ENCODE measurements at regions not wholly inside any gene's neighbourhood (a gene's known extent, or its start where the extent isn't known, plus 50 kb on each side); places are given as distances from the start of the nearest gene placed in this dataset.

GRCh38 chr9:79799691-79800335, 228.0 kb downstream of the TLE4 start:
- TF ChIP-seq CTCF (IDR thresholded peaks at IDR 0.05; ENCODE audit: control extremely low read depth, extremely low read depth, low read depth, missing control alignments): no peak
- DNase-seq (ENCODE audit: extremely low spot score): no peak
- ChIA-PET POLR2A (no interaction called here), CTCF (no interaction called here)

GRCh38 chr9:79798450-79798849, 226.7 kb downstream of the TLE4 start:
- no peak for TF ChIP-seq CTCF (IDR thresholded peaks at IDR 0.05; ENCODE audit: control extremely low read depth, extremely low read depth, low read depth, missing control alignments)
- ChIA-PET POLR2A (no interaction called here), CTCF (no interaction called here)
- no peak for DNase-seq (ENCODE audit: extremely low spot score)

- CTCF ChIA-PET: interaction anchor here (0.9 to 2.1 kb wide), 3 partner anchors 9 to 13 kb away, joined by 3 to 7 read pairs (median 4); no protein-coding TSS in a partner anchor
- TF ChIP-seq CTCF (IDR thresholded peaks at IDR 0.05; ENCODE audit: control extremely low read depth, extremely low read depth, low read depth, missing control alignments): no peak
- POLR2A ChIA-PET: no interaction called here
These were observed 224.6 kb downstream of the TLE4 start for GRCh38 chr9:79796411-79796810.

GRCh38 chr9:79788662-79789061, 216.9 kb downstream of the TLE4 start:
- POLR2A ChIA-PET: no interaction called here
- no peak for DNase-seq (ENCODE audit: extremely low spot score)
- CTCF ChIA-PET: no interaction called here
- TF ChIP-seq CTCF (IDR thresholded peaks at IDR 0.05; ENCODE audit: control extremely low read depth, extremely low read depth, low read depth, missing control alignments): no peak

More at GRCh38 chr9:79796411-79796810, 224.6 kb downstream of the TLE4 start:
- DNase-seq (ENCODE audit: extremely low spot score): no peak

- DNase-seq (ENCODE audit: extremely low spot score): no peak
- no peak for TF ChIP-seq CTCF (IDR thresholded peaks at IDR 0.05; ENCODE audit: control extremely low read depth, extremely low read depth, low read depth, missing control alignments)
- ChIA-PET POLR2A (no interaction called here), CTCF (interaction anchor here (1.4 kb wide), 1 partner anchor 13 kb away, joined by 5 read pairs; no protein-coding TSS in a partner anchor)
These were observed 209.5 kb downstream of the TLE4 start for GRCh38 chr9:79781263-79781662.

- no peak for DNase-seq (ENCODE audit: extremely low spot score)
- CTCF ChIA-PET: interaction anchor here (1.4 kb wide), 1 partner anchor 13 kb away, joined by 5 read pairs; no protein-coding TSS in a partner anchor
- TF ChIP-seq CTCF (IDR thresholded peaks at IDR 0.05; ENCODE audit: control extremely low read depth, extremely low read depth, low read depth, missing control alignments): no peak
- POLR2A ChIA-PET: no interaction called here
These were observed 208.8 kb downstream of the TLE4 start for GRCh38 chr9:79780559-79780958.

Data from GM10248 (cell line).